ENCODE measurements at regions not wholly inside any gene's neighbourhood (a gene's known extent, or its start where the extent isn't known, plus 50 kb on each side); places are given as distances from the start of the nearest gene placed in this dataset.

GRCh38 chr7:45982907-45983719 lies 62.0 kb upstream of the IGFBP3 start:
- POLR2A ChIA-PET: no interaction called here
- H3K36me3 Mint-ChIP-seq: peaks cover 11% of the 10 kb centered on the region
- DNase-seq (ENCODE audit: low spot score): no peak

More at GRCh38 chr7:45982907-45983719, 62.0 kb upstream of the IGFBP3 start:
- no peak overlapping the region for H3K27ac Mint-ChIP-seq
- ATAC-seq: no peak
- CTCF ChIA-PET: no interaction called here
- H3K27me3 Mint-ChIP-seq (ENCODE audit: low read depth): no peaks in the 10 kb centered on the region; the same call in 1 of the 2 replicates
- H3K4me1 Mint-ChIP-seq: peaks cover 13% of the 10 kb centered on the region
- no peak for TF ChIP-seq ATF6 (CRISPR knock-in tag; IDR thresholded peaks at IDR 0.05)
- no peak for TF ChIP-seq ZNF423 (CRISPR knock-in tag; IDR thresholded peaks at IDR 0.05)
- no peak for TF ChIP-seq FOXJ3 (CRISPR knock-in tag; IDR thresholded peaks at IDR 0.05; ENCODE audit: borderline replicate concordance)
- TF ChIP-seq E2F5 (CRISPR knock-in tag; IDR thresholded peaks at IDR 0.05): no peak
- no peak for TF ChIP-seq ZBTB43 (CRISPR knock-in tag; IDR thresholded peaks at IDR 0.05)
- no peak for TF ChIP-seq NR3C1 (CRISPR knock-in tag; conservative IDR thresholded peaks at IDR 0.05; ENCODE audit: low read depth)
- no peak for TF ChIP-seq FOXP1 (CRISPR knock-in tag; IDR thresholded peaks at IDR 0.05; ENCODE audit: borderline replicate concordance)
- no peak for TF ChIP-seq MAX (CRISPR knock-in tag; IDR thresholded peaks at IDR 0.05)
- TF ChIP-seq ZNF532 (CRISPR knock-in tag; IDR thresholded peaks at IDR 0.05; ENCODE audit: borderline replicate concordance): no peak
- no peak overlapping the region for H3K4me3 Mint-ChIP-seq
- H3K9me3 Mint-ChIP-seq: peaks cover 29% of the 10 kb centered on the region
